HepG2 (cell line): ENCODE measurements at regions not wholly inside any gene's neighbourhood (a gene's known extent, or its start where the extent isn't known, plus 50 kb on each side); places are given as distances from the start of the nearest gene placed in this dataset.

Experiments
- CEBPB ChIP-seq: IDR thresholded peaks from 2 replicates; pipeline ENCODE4 v1.6.1; 2011; ENCODE audit warnings: low read depth, low read length, improper control_type of control experiment, borderline replicate concordance
- EP300 ChIP-seq, 3 experiments: sonication (generic) in 1 of 3; formaldehyde crosslinking in 1 of 3; IDR thresholded peaks; 2 replicates each; pipeline versions ENCODE4 v1.5.1 to v1.6.1; 2011 to 2020; ENCODE audit warnings: low read depth in 2 of 3, low read length in 2 of 3, borderline replicate concordance in 1 of 3, improper control_type of control experiment in 1 of 3, mild to moderate bottlenecking in 1 of 3, missing genetic modification reagents in 1 of 3, moderate library complexity in 1 of 3
- EZH2 ChIP-seq: conservative IDR thresholded peaks from 2 replicates; pipeline ENCODE4 v1.6.1; 2012; ENCODE audit warnings: mild to moderate bottlenecking, low read depth, low read length, moderate library complexity
- MTA3 ChIP-seq: sonication (generic); formaldehyde crosslinking; IDR thresholded peaks from 2 replicates; pipeline ENCODE4 v1.4.0; 2020; ENCODE audit warnings: missing genetic modification reagents
- NFE2 ChIP-seq: sonication (generic); formaldehyde crosslinking; IDR thresholded peaks from 2 replicates; pipeline ENCODE4 v1.4.0; 2020; ENCODE audit warnings: missing genetic modification reagents
- NFIC ChIP-seq: IDR thresholded peaks from 2 replicates; pipeline ENCODE4 v1.6.1; 2012; ENCODE audit warnings: mild to moderate bottlenecking, low read length, inconsistent platforms
- POLR2A ChIP-seq, 2 experiments: IDR thresholded peaks; 2 replicates each; pipeline ENCODE4 v1.6.1; 2011; ENCODE audit warnings: low read depth in 2 of 2, low read length in 2 of 2, mild to moderate bottlenecking in 1 of 2, moderate library complexity in 1 of 2; ENCODE audit not compliant: insufficient read depth in 1 of 2
- RFXAP ChIP-seq: sonication (generic); formaldehyde crosslinking; IDR thresholded peaks from 2 replicates; pipeline ENCODE4 v1.4.0; 2020; ENCODE audit warnings: missing genetic modification reagents, borderline replicate concordance
- TCF12 ChIP-seq, 2 experiments: fragments of 450-650 bp in 1 of 2; sonication (generic) in 1 of 2; formaldehyde crosslinking in 1 of 2; IDR thresholded peaks; 2 replicates each; pipeline versions ENCODE4 v1.6.1 to v1.8.0; 2017 to 2022; ENCODE audit warnings: antibody characterized with exemption in 1 of 2, mild to moderate bottlenecking in 1 of 2, missing genetic modification reagents in 1 of 2, moderate library complexity in 1 of 2
- USF2 ChIP-seq, 2 experiments: sonication (generic) in 1 of 2; formaldehyde crosslinking in 1 of 2; IDR thresholded peaks; 2 replicates each; pipeline versions ENCODE4 v1.5.1 to v1.6.1; 2011 to 2020; ENCODE audit warnings: borderline replicate concordance in 1 of 2, low read depth in 1 of 2, low read length in 1 of 2, mild to moderate bottlenecking in 1 of 2, missing genetic modification reagents in 1 of 2, moderate library complexity in 1 of 2

GRCh38 chr12:131639270-131639940, 71.5 kb upstream of the SFSWAP start:
- TF ChIP-seq RFXAP (CRISPR knock-in tag) (no peak), CEBPB (no peak), EP300 (IDR thresholded peaks at IDR 0.05; ENCODE audit: low read depth in 2 of 2, low read length in 2 of 2) (no peak), EP300 (CRISPR knock-in tag; IDR thresholded peaks at IDR 0.05; ENCODE audit: borderline replicate concordance) (no peak), NFIC (no peak), USF2 (IDR thresholded peaks at IDR 0.05; ENCODE audit: low read depth, low read length) (no peak), USF2 (CRISPR knock-in tag; IDR thresholded peaks at IDR 0.05; ENCODE audit: borderline replicate concordance) (no peak), EZH2 (no peak), POLR2A (IDR thresholded peaks at IDR 0.05; ENCODE audit: insufficient read depth in 1 of 2, low read depth in 2 of 2, low read length in 2 of 2) (no peak), MTA3 (CRISPR knock-in tag) (no peak), NFE2 (CRISPR knock-in tag) (no peak), TCF12 (IDR thresholded peaks at IDR 0.05) (no peak), TCF12 (CRISPR knock-in tag; IDR thresholded peaks at IDR 0.05) (no peak)
